ENCODE measurements at regions not wholly inside any gene's neighbourhood (a gene's known extent, or its start where the extent isn't known, plus 50 kb on each side); places are given as distances from the start of the nearest gene placed in this dataset.

GRCh38 chr1:81689531-81689941, 111.2 kb upstream of the ADGRL2 start:
- H3K36me3 ChIP-seq (ENCODE audit: insufficient read depth, low read length), result no peaks in the 10 kb centered on the region
- H3K9ac ChIP-seq (ENCODE audit: low read length), result no peak overlapping the region
- H3K27me3 ChIP-seq (ENCODE audit: insufficient read depth, low read depth, low read length), result no peaks in the 10 kb centered on the region
- no peaks in the 10 kb centered on the region for H3K9me2 ChIP-seq (ENCODE audit: insufficient read depth, low read length)
- H3K4me2 ChIP-seq (ENCODE audit: low read length), result no peak overlapping the region
- H3K27ac ChIP-seq (ENCODE audit: low read length), result no peak overlapping the region
- H3K79me2 ChIP-seq (replicated peaks; ENCODE audit: insufficient read depth, low read length), result no peaks in the 10 kb centered on the region
- peaks cover 7% of the 10 kb centered on the region for H3K9me3 ChIP-seq (ENCODE audit: low read length)
- TF ChIP-seq REST (IDR thresholded peaks at IDR 0.05; ENCODE audit: borderline replicate concordance), result no peak
- no peak for TF ChIP-seq EZH2 (IDR thresholded peaks at IDR 0.05; ENCODE audit: borderline replicate concordance, insufficient read depth, low read length, poor library complexity, severe bottlenecking)
- TF ChIP-seq POLR2AphosphoS5 (IDR thresholded peaks at IDR 0.05), result no peak
- H3K4me3 ChIP-seq (ENCODE audit: low read length), result no peak overlapping the region
- H4K20me1 ChIP-seq (ENCODE audit: insufficient read depth), result no peaks in the 10 kb centered on the region
- no peaks in the 10 kb centered on the region for H3F3A ChIP-seq (ENCODE audit: insufficient read depth, low read length, poor library complexity, severe bottlenecking)
- H2AFZ ChIP-seq (ENCODE audit: low read depth, low read length), result no peak overlapping the region

- Histone ChIP-seq H3K79me2 (replicated peaks; ENCODE audit: insufficient read depth, low read length) (no peaks in the 10 kb centered on the region), H3K27ac (ENCODE audit: low read length) (no peak overlapping the region), H4K20me1 (ENCODE audit: insufficient read depth) (no peaks in the 10 kb centered on the region), H3K4me2 (ENCODE audit: low read length) (no peak overlapping the region), H3K36me3 (ENCODE audit: insufficient read depth, low read length) (no peaks in the 10 kb centered on the region), H3K27me3 (ENCODE audit: insufficient read depth, low read depth, low read length) (no peaks in the 10 kb centered on the region), H3K9ac (ENCODE audit: low read length) (no peak overlapping the region), H3K9me3 (ENCODE audit: low read length) (peaks cover 9% of the 10 kb centered on the region), H3K4me3 (ENCODE audit: low read length) (no peak overlapping the region), H3F3A (ENCODE audit: insufficient read depth, low read length, poor library complexity, severe bottlenecking) (no peaks in the 10 kb centered on the region), H2AFZ (ENCODE audit: low read depth, low read length) (no peak overlapping the region), H3K9me2 (ENCODE audit: insufficient read depth, low read length) (no peaks in the 10 kb centered on the region)
- no peak for TF ChIP-seq EP300 (conservative IDR thresholded peaks at IDR 0.05; ENCODE audit: poor library complexity, severe bottlenecking)
- no peak for TF ChIP-seq TAF1 (IDR thresholded peaks at IDR 0.05; ENCODE audit: low read depth)
- TF ChIP-seq EZH2 (IDR thresholded peaks at IDR 0.05; ENCODE audit: borderline replicate concordance, insufficient read depth, low read length, poor library complexity, severe bottlenecking), result no peak
- no peak for TF ChIP-seq POLR2AphosphoS5 (IDR thresholded peaks at IDR 0.05)
- TF ChIP-seq REST (IDR thresholded peaks at IDR 0.05; ENCODE audit: borderline replicate concordance), result no peak
- TF ChIP-seq MXI1 (conservative IDR thresholded peaks at IDR 0.05; ENCODE audit: poor library complexity, severe bottlenecking), result no peak
- no peak for TF ChIP-seq SMC3 (conservative IDR thresholded peaks at IDR 0.05; ENCODE audit: poor library complexity)
- no peak for TF ChIP-seq RAD21 (conservative IDR thresholded peaks at IDR 0.05)
- no peak for TF ChIP-seq CTCF (IDR thresholded peaks at IDR 0.05; ENCODE audit: poor library complexity, severe bottlenecking)
Measured at GRCh38 chr1:81682490-81682889, 118.2 kb upstream of the ADGRL2 start.

All from neural cell (in vitro differentiated cells).